ENCODE measurements at regions not wholly inside any gene's neighbourhood (a gene's known extent, or its start where the extent isn't known, plus 50 kb on each side); places are given as distances from the start of the nearest gene placed in this dataset.

DNA sequence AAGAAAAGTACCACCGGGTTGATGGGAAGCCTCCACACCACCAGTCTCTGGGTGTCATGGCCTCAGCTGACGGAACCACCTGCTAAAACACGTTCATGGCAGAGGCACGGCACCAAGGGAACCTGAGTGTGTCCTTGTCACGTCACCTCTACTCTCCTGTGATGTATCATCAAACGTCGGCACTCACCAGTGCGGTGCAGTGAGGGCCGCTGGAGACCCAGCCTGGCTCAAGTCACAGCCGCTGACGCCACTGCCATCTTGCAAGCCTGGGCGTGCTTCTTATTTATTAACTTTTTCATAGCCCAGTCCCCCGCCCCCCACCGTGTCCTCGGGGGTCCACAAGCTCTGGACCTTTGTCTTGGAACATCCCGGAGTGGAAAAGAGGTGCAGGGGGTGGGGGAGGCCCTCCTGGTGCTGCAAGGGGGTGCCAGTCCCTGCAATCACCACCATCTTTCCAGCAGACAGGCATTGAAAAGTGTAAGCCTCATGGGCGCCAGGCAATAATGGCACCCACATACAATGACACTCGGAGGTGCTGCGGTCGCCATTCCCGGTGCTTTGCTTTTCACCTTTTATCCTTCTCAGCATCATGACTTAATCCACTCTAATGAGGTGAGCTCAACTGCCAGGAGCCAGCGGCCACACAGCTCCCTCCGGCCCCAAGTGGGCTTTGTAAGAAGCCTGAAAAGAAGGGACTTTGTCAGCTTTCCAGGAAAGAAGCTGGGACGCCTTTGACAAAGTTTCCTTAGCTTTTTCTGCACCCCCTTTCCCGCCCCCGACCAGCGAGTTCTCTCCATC lies 202.3 kb upstream of the IRX1 start:
- TF ChIP-seq EZH2 (IDR thresholded peaks at IDR 0.05; ENCODE audit: insufficient read depth, poor library complexity, severe bottlenecking) (no peak), EZH2phosphoT487 (IDR thresholded peaks at IDR 0.05; ENCODE audit: insufficient read depth, low read depth) (no peak)

All from GM23248 (cell line).